HCT116 (cell line): ENCODE measurements at regions not wholly inside any gene's neighbourhood (a gene's known extent, or its start where the extent isn't known, plus 50 kb on each side); places are given as distances from the start of the nearest gene placed in this dataset.

Experiments used
- CEBPB ChIP-seq: IDR thresholded peaks from 2 replicates; pipeline ENCODE4 v1.6.1; 2012; ENCODE audit warnings: low read depth
- EZH2 ChIP-seq: fragments of 200-600 bp; sonication (generic); IDR thresholded peaks from 2 replicates; pipeline ENCODE4 v1.6.1; 2017; ENCODE audit warnings: antibody characterized with exemption, mixed run types
- FOSL1 ChIP-seq: IDR thresholded peaks from 2 replicates; pipeline ENCODE4 v1.6.1; 2012; ENCODE audit warnings: low read depth
- MAX ChIP-seq: IDR thresholded peaks from 2 replicates; pipeline ENCODE4 v1.6.1; 2012
- POLR2AphosphoS5 ChIP-seq: IDR thresholded peaks from 2 replicates; pipeline ENCODE4 v1.6.1; 2011; ENCODE audit warnings: mild to moderate bottlenecking, low read depth, low read length, moderate library complexity
- RAD21 ChIP-seq: IDR thresholded peaks from 2 replicates; pipeline ENCODE4 v1.6.1; 2012; ENCODE audit warnings: low read depth, mild to moderate bottlenecking
- TF ChIP-seq, protein P1 (sequence below): IDR thresholded peaks from 2 replicates; pipeline ENCODE4 v1.6.1; 2012; ENCODE audit warnings: low read depth
- TF ChIP-seq, protein P2 (sequence below), 3 experiments: fragments of 200-600 bp in 1 of 3; sonication (generic) in 1 of 3; IDR thresholded peaks in 2 of 3; conservative IDR thresholded peaks in 1 of 3; 2 replicates each; pipeline ENCODE4 v1.5.1; 2012 to 2017; ENCODE audit warnings: low read depth in 2 of 3, low read length in 2 of 3, antibody characterized with exemption in 1 of 3, borderline replicate concordance in 1 of 3, control low read depth in 1 of 3, mild to moderate bottlenecking in 1 of 3, mixed read lengths in 1 of 3, mixed run types in 1 of 3, moderate library complexity in 1 of 3; ENCODE audit not compliant: insufficient read depth in 1 of 3

GRCh38 chr18:40690062-40690461, 1265.0 kb upstream of the PIK3C3 start:
- TF ChIP-seq RAD21 = no peak
- TF ChIP-seq CEBPB = no peak
- no peak for TF ChIP-seq POLR2AphosphoS5
- TF ChIP-seq MAX = no peak
- TF ChIP-seq, protein P1, sequence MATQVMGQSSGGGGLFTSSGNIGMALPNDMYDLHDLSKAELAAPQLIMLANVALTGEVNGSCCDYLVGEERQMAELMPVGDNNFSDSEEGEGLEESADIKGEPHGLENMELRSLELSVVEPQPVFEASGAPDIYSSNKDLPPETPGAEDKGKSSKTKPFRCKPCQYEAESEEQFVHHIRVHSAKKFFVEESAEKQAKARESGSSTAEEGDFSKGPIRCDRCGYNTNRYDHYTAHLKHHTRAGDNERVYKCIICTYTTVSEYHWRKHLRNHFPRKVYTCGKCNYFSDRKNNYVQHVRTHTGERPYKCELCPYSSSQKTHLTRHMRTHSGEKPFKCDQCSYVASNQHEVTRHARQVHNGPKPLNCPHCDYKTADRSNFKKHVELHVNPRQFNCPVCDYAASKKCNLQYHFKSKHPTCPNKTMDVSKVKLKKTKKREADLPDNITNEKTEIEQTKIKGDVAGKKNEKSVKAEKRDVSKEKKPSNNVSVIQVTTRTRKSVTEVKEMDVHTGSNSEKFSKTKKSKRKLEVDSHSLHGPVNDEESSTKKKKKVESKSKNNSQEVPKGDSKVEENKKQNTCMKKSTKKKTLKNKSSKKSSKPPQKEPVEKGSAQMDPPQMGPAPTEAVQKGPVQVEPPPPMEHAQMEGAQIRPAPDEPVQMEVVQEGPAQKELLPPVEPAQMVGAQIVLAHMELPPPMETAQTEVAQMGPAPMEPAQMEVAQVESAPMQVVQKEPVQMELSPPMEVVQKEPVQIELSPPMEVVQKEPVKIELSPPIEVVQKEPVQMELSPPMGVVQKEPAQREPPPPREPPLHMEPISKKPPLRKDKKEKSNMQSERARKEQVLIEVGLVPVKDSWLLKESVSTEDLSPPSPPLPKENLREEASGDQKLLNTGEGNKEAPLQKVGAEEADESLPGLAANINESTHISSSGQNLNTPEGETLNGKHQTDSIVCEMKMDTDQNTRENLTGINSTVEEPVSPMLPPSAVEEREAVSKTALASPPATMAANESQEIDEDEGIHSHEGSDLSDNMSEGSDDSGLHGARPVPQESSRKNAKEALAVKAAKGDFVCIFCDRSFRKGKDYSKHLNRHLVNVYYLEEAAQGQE = no peak
- TF ChIP-seq, protein P2, sequence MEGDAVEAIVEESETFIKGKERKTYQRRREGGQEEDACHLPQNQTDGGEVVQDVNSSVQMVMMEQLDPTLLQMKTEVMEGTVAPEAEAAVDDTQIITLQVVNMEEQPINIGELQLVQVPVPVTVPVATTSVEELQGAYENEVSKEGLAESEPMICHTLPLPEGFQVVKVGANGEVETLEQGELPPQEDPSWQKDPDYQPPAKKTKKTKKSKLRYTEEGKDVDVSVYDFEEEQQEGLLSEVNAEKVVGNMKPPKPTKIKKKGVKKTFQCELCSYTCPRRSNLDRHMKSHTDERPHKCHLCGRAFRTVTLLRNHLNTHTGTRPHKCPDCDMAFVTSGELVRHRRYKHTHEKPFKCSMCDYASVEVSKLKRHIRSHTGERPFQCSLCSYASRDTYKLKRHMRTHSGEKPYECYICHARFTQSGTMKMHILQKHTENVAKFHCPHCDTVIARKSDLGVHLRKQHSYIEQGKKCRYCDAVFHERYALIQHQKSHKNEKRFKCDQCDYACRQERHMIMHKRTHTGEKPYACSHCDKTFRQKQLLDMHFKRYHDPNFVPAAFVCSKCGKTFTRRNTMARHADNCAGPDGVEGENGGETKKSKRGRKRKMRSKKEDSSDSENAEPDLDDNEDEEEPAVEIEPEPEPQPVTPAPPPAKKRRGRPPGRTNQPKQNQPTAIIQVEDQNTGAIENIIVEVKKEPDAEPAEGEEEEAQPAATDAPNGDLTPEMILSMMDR (IDR thresholded peaks at IDR 0.05 in 2 of 3, conservative IDR thresholded peaks at IDR 0.05 in 1 of 3; ENCODE audit: borderline replicate concordance in 1 of 3, insufficient read depth in 1 of 3, low read depth in 2 of 3, low read length in 2 of 3) = no peak
- no peak for TF ChIP-seq EZH2
- no peak for TF ChIP-seq FOSL1
